Loucy (cell line): ENCODE measurements at regions not wholly inside any gene's neighbourhood (a gene's known extent, or its start where the extent isn't known, plus 50 kb on each side); places are given as distances from the start of the nearest gene placed in this dataset.

Experiments used
- H2AFZ ChIP-seq: fragments of 200-600 bp; sonication (generic); 2 replicates; pipeline ENCODE4 v1.6.0; 2016; ENCODE audit warnings: antibody characterized with exemption, mild to moderate bottlenecking, low read length, moderate library complexity
- H3F3A ChIP-seq: fragments of 200-600 bp; 2 replicates; pipeline ENCODE4 v1.6.0; 2016; ENCODE audit warnings: antibody characterized with exemption, low read depth, mild to moderate bottlenecking
- H3K27me3 ChIP-seq: fragments of 200-600 bp; sonication (generic); 2 replicates; pipeline ENCODE4 v1.6.1; 2014; ENCODE audit warnings: low read length, mild to moderate bottlenecking; ENCODE audit not compliant: insufficient read depth, poor library complexity, severe bottlenecking
- H3K36me3 ChIP-seq: fragments of 200-600 bp; sonication (generic); 2 replicates; pipeline ENCODE4 v1.6.1; 2016; ENCODE audit warnings: low read length; ENCODE audit not compliant: insufficient read depth
- H3K4me1 ChIP-seq: fragments of 200-600 bp; sonication (generic); 2 replicates; pipeline ENCODE4 v1.5.1; 2014; ENCODE audit warnings: low read length, mild to moderate bottlenecking; ENCODE audit not compliant: insufficient read depth, poor library complexity, severe bottlenecking
- H3K4me2 ChIP-seq: fragments of 200-600 bp; sonication (generic); 2 replicates; pipeline ENCODE4 v1.6.0; 2014; ENCODE audit warnings: antibody characterized with exemption, low read length, low read depth, mild to moderate bottlenecking; ENCODE audit not compliant: poor library complexity, severe bottlenecking
- H3K4me3 ChIP-seq: fragments of 200-600 bp; sonication (generic); 2 replicates; pipeline ENCODE4 v1.5.1; 2014; ENCODE audit warnings: low read length, mild to moderate bottlenecking, mixed read lengths; ENCODE audit not compliant: poor library complexity, severe bottlenecking
- H3K79me2 ChIP-seq: fragments of 200-600 bp; sonication (generic); 2 replicates; pipeline ENCODE4 v1.6.1; 2014; ENCODE audit warnings: low read length; ENCODE audit not compliant: insufficient read depth
- H3K9ac ChIP-seq: fragments of 200-600 bp; sonication (generic); 2 replicates; pipeline ENCODE4 v1.6.0; 2014; ENCODE audit warnings: mild to moderate bottlenecking, low read depth, low read length, moderate library complexity; ENCODE audit not compliant: poor library complexity, severe bottlenecking
- H3K9me2 ChIP-seq: fragments of 200-600 bp; sonication (generic); replicated peaks from 2 replicates; pipeline ENCODE4 v1.6.1; 2016; ENCODE audit warnings: low read depth, low read length, mixed read lengths
- H3K9me3 ChIP-seq: fragments of 200-600 bp; sonication (generic); 2 replicates; pipeline ENCODE4 v1.6.1; 2014; ENCODE audit warnings: mild to moderate bottlenecking, antibody characterized with exemption, low read length, low read depth; ENCODE audit not compliant: insufficient read depth
- H4K20me1 ChIP-seq: fragments of 200-600 bp; sonication (generic); 2 replicates; pipeline ENCODE4 v1.6.0; 2014; ENCODE audit warnings: antibody characterized with exemption, low read length, mild to moderate bottlenecking; ENCODE audit not compliant: insufficient read depth, poor library complexity, severe bottlenecking
- CTCF ChIP-seq: fragments of 200-600 bp; sonication (generic); conservative IDR thresholded peaks from 2 replicates; pipeline ENCODE4 v1.5.1; 2014; ENCODE audit warnings: mild to moderate bottlenecking, antibody characterized with exemption, low read length
- EZH2phosphoT487 ChIP-seq: fragments of 200-600 bp; IDR thresholded peaks from 2 replicates; pipeline ENCODE4 v1.6.1; 2018; ENCODE audit warnings: antibody characterized with exemption, mild to moderate bottlenecking, moderate library complexity, borderline replicate concordance

GRCh38 chr6:139569566-139569965, 195.1 kb upstream of the CITED2 start:
- no peaks in the 10 kb centered on the region for H3K27me3 ChIP-seq
- H3K9me3 ChIP-seq, result no peaks in the 10 kb centered on the region
- no peak overlapping the region for H3K4me3 ChIP-seq
- H3K9ac ChIP-seq, result no peak overlapping the region
- no peaks in the 10 kb centered on the region for H3F3A ChIP-seq
- H3K36me3 ChIP-seq, result no peaks in the 10 kb centered on the region
- TF ChIP-seq EZH2phosphoT487 (no peak), CTCF (no peak)
- no peak overlapping the region for H2AFZ ChIP-seq
- H3K4me2 ChIP-seq, result no peak overlapping the region
- H3K79me2 ChIP-seq, result no peaks in the 10 kb centered on the region
- no peaks in the 10 kb centered on the region for H4K20me1 ChIP-seq
- no peaks in the 10 kb centered on the region for H3K9me2 ChIP-seq
- no peaks in the 10 kb centered on the region for H3K4me1 ChIP-seq

GRCh38 chr6:139568956-139569538, 194.6 kb upstream of the CITED2 start:
- H2AFZ ChIP-seq, result no peak overlapping the region

GRCh38 chr6:139568151-139568955, 193.9 kb upstream of the CITED2 start:
- Histone ChIP-seq H3K4me2 (no peak overlapping the region), H2AFZ (no peak overlapping the region), H3K9ac (no peak overlapping the region), H3K4me1 (no peaks in the 10 kb centered on the region), H3F3A (no peaks in the 10 kb centered on the region), H4K20me1 (no peaks in the 10 kb centered on the region), H3K27me3 (no peaks in the 10 kb centered on the region), H3K9me3 (no peaks in the 10 kb centered on the region), H3K36me3 (no peaks in the 10 kb centered on the region), H3K79me2 (no peaks in the 10 kb centered on the region), H3K4me3 (no peak overlapping the region), H3K9me2 (no peaks in the 10 kb centered on the region)
- TF ChIP-seq EZH2phosphoT487 (no peak), CTCF (no peak)

More at GRCh38 chr6:139568956-139569538, 194.6 kb upstream of the CITED2 start:
- no peak overlapping the region for H3K4me2 ChIP-seq
- H3F3A ChIP-seq, result no peaks in the 10 kb centered on the region
- H3K79me2 ChIP-seq, result no peaks in the 10 kb centered on the region
- no peak overlapping the region for H3K4me3 ChIP-seq
- H3K36me3 ChIP-seq, result no peaks in the 10 kb centered on the region
- TF ChIP-seq CTCF, result no peak
- no peak for TF ChIP-seq EZH2phosphoT487
- H3K4me1 ChIP-seq, result no peaks in the 10 kb centered on the region
- H3K27me3 ChIP-seq, result no peaks in the 10 kb centered on the region
- H4K20me1 ChIP-seq, result no peaks in the 10 kb centered on the region
- no peaks in the 10 kb centered on the region for H3K9me3 ChIP-seq
- H3K9me2 ChIP-seq, result no peaks in the 10 kb centered on the region
- H3K9ac ChIP-seq, result no peak overlapping the region
